Glomerular visceral epithelial cell (primary cell): ENCODE measurements at regions not wholly inside any gene's neighbourhood (a gene's known extent, or its start where the extent isn't known, plus 50 kb on each side); places are given as distances from the start of the nearest gene placed in this dataset.
"Not testable (repeated sequence)": the region's sequence is repeated elsewhere in the genome, so short reads cannot be mapped to it uniquely, and the experiment has no call there.

Experiments used
- DNase-seq: peaks from one replicate; pipeline ENCODE4 v3.0.0-alpha.2; 2016; ENCODE audit errors: extremely low spot score

- DNase-seq = no peak
Observed at GRCh38 chr9:89837934-89838310, 233.1 kb downstream of the GADD45G start.

DNA sequence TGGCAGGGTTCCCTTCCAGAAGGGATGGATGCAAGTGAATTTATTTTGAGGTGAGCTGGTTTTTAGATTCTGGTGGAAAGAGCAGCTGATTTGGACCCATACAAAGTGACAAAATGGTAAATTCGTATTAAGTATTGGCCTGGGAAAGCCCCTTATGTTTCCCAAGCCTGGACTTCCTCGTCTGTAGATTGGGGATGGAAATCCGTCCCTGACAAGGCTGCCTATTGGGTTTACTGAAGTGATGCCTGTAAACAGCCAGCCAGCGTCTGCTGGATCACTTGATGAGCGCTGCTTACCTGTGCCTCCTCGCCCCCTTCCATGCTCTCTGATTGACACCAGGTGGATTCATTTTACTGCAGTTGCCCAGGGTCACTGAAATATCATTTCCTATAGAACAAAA lies 233.8 kb downstream of the GADD45G start:
- DNase-seq = no peak

DNA sequence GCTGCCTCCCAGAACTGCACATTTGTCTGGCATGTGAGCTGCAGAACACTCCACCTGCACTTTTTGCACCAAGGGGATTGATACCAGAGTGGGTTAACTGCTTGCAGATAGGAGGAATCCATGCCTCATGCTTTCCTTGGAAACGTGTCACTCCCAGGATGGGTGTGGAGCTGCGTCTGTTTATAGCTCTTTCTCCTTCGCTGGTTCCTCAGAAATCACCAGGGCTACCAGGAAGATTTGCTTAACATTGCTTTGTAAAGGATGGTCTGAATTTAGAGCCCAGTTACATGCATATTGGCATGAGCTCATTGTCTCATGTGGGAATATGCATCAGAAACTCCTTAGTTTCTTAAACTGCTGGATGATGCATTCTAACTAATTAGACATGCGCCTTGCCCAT lies 234.6 kb downstream of the GADD45G start:
- DNase-seq = no peak

DNA sequence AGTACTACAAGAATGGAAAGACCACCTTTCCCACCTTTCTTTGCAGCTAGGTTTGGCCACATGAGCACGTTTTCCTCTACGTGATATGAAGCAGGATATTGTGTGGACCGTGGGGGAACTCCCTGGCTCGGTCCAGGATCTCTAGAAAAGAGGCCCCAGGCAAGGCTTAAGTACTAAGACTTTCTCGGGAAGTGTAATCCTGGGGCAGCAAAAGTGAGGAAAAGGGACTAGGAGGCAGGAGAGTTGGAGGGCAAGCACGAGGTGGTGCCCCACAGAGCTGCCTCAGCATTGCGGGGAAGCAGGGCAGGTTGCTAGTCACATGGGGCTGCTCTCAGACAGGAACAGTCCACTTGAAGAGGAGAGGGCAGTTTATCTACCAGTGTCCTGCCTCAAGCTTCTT lies 235.1 kb downstream of the GADD45G start:
- DNase-seq = no peak

DNA sequence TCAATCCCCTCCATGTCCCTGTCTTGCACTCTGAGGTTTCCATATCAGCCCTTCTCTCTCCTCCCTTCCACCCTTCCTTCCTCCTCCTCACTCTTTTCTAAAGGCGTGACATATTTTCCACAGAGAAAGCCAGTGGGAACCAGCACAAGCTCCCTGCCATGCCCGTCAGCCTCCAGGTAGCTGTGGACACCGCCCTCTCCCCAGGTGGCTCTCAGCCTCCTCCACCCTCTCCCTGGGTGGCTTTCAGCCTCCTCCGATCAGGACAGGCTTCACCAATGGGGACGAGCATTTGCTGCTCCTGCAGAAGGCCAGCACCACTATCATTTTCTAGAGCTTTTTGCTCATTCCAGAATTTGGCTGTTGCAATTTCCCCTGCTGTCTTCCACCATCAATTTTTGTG lies 236.6 kb downstream of the GADD45G start:
- DNase-seq = no peak

GRCh38 chr9:89842267-89842768 lies 237.5 kb downstream of the GADD45G start:
- DNase-seq = no peak

DNA sequence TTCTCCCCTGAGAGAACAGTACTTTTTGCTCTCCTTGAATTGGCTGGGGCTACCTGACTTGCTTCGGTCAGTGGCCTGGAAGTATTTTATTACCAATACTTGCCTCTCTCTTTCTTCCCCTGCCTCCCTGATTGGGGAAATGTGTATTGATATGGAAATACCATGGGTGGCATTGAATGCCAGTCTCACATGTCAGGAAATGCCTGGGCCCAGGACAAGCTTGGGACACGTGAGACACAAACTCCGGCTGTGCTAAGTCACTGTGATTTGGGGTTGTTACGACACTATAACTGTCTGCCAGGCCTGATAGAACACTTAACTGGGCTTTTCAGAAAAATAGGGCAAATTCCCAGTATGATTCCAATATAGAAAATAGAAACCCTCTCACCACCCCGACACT lies 238.3 kb downstream of the GADD45G start:
- no peak for DNase-seq

GRCh38 chr9:89843591-89843990 lies 238.8 kb downstream of the GADD45G start:
- DNase-seq = no peak

DNA sequence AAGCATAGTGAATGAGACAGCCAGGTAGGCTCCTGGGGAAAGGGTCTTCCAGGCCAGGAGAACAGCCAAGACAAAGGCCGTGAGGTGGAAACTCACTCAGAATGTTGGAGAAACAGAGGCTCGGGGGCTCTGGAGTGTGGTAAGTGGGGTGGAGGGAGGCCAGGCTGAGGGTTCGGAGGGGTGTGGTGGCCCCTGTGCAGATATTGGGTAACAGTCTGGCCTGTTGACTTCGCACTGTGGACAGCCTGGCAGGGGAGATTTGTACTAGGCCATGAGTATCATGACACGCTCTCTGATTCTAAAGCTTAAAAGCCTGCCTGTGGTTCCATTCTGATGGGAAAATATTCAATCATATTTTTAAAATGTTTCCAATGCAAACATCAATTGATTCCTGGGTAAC lies 239.3 kb downstream of the GADD45G start:
- DNase-seq = no peak

DNA sequence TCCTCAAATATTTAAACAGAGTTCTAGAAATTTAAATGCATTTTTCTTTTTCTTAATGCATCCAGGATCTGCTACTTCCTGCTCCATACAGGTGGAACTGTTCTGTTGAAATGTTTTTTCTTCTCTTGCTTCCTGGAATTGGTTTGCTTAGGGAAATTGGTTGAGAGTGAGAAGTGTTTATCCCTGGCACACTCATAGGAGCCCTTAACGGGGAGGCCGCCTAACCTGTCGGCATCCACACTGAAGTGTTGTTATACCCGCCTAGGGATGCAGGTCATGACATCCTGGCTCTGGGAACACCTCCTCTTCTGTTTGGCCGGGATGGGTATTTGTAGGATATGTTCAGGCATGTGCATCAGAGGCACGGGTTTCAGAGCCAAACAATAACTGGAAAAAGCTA lies 239.7 kb downstream of the GADD45G start:
- DNase-seq = no peak

DNA sequence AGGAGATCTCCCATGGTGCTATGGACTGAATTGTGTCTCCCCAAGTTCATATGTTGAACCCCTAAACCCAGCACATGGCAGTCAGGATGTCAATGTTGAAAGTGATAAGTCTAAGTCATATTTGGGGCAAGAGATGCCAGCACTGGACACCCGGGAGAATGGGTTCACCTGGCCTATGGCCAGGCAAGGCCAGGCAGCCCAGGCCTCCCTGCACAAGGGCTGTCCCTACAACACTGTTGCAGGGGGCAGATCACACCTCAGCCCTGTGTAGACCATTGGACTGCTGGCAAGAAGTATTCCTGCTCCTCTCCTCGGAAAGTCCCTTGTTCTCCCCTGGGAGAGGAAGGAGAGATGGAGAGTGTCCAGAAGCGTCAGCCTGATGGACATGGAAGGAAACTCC lies 240.5 kb downstream of the GADD45G start:
- no peak for DNase-seq

- no peak for DNase-seq
Observed at GRCh38 chr9:89845862-89846261, 241.1 kb downstream of the GADD45G start.

DNA sequence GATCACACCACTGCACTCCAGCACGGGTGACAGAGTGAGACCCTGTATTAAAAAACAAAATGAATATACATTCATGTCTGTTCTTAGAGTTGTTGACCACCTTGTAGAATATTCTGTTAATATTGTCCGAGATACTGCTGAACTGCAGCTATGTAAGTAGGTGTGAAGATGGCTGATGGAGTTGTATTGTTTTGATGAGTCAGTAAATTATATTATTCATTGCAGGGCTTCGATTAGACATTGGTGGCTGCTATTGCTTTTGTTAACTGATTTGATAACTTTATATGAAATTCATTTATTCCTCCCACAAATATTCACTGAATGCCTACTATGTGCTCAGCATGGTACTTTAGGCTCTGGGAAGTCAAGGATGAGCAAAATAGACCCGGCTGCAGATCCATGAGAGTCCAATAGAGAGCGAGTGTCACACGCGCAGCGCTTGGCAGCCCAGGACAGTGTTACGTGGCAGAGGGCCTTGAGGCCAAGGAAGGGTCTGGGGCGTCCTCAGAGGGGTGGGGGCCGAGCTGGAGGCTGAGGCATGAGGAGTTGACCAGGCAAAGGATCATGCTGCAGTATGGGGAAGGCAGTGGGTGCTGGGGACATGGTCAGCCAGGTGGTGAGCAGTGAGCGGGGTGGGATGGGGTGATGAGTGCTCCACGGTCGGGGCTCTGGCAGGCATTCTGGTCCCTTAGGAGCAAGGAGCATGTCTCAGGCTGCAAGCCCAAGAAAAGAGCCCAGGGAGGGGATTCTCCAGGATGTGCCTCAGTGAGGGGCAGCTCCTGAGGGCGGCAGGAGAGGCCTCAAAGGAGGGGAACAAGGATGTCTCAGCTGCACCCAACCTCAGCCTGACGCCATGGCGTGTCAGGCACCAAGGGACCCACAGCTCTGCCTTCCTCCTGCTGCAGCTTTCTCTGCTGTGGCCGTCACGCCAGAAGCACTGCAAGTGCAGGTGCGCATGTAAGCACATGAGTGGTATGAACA lies 243.5 kb downstream of the GADD45G start:
- no peak for DNase-seq

- DNase-seq = no peak
Observed at GRCh38 chr9:89849096-89849495, 244.3 kb downstream of the GADD45G start.

DNA sequence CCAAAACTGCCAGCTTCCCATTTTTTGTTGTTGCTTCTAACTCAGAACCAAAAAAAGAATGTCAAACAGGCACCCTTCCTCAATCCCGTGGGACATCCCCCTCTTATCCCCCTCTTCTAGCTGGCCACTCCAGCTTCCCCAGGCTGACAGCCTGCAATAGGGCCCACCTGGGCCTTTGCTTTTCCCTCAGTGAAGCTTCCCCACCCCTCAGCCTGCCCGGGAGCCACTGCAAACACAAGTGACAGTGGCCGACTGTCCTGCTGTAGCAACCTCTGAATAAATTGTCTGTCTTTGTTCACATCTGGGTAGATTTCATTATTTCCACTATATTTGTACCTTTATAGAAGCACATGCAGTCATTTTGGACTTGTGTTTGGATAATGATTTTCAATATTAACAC lies 245.3 kb downstream of the GADD45G start:
- no peak for DNase-seq

DNA sequence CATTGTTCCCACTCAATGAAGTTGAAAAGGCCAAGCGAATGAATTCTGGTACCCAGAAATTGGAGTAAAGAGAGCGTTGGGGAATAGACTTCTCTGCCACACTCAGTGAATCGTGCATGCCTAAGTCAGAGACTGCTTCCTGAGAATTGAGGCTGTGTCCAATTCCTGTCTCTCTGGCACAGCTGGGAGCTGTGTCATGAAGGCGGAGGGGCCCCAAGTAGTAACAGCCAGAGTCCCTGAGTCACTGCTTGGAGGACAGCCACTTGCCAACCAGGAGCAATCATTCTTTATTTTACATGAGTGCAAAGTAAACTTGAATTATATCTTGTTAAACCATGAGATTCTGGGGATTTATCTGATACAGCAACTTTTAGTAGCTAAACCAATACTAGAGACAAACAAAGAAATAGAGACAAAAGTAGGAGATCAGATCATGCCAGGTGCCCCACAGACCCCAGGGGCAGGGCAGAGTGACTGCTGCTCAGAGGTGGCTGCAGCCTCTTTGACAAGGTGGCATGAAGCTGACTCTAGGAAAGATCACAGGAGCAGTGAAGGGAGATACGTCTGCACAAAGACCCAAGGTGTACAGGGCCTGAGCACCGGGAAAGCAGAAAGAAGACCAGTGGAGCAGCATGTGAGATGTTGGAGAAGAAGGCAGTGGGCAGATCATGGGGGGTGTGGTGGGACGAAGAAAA lies 246.0 kb downstream of the GADD45G start:
- no peak for DNase-seq

DNA sequence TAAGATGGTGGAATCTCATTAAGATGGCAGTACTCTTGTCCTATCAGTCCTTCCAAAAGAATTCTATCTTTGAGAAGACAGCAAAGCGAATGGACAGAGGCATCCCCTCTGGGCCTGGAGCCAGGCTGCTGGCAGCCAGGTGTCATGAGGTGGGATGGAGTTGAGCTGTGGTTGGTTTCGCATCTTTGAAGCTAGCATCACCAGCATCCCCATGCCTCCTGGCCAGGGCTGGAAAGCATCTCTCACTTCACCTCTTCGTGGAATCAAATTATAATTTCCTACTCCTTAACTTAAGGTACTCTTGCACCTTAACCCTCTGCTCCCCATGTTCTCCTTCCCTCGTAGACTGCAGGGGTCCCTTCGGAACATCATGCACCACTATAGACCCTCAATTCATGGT lies 248.3 kb downstream of the GADD45G start:
- DNase-seq = no peak

DNA sequence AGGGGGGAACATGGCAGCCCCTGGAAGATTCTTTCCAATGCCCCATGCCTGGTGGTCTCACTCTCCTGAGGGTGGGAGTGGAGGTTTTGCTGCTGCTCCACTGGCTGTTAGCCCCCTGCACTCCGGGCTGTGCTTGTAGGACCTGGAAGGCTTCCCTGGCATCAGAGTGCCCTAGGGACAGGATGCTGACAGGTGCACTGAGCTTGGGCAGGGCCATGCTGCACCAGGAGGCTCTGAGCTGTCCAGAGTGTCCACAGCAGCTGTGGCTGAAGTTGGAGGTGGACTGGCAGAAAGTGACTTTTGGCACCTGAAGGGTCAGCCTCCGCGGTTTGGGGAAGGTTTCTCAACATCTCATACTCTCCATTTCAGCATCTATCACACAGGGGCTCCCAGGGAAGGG lies 249.1 kb downstream of the GADD45G start:
- DNase-seq = no peak

- no peak for DNase-seq
Observed at GRCh38 chr9:89854715-89855475, 250.1 kb downstream of the GADD45G start.

- not testable (repeated sequence) for DNase-seq
Observed at GRCh38 chr9:89856296-89856695, 251.5 kb downstream of the GADD45G start.

DNA sequence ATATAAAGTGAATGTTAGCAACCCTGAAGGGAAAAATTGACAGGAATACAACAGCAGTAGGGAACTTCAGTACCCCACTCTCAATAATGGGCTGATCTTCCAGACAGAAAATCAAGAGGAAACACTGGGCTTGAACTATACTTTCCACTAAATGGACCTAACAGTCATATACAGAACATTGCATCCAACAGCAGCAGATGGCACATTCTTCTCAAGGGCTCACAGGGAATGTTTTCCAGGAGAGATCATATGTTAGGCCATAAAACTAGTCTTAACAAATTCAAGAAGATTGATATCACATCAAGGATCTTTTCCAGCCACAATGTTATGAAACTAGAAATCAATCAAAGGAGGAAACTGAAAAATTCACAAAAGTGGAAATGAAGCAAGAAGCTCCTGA lies 252.1 kb downstream of the GADD45G start:
- DNase-seq = not testable (repeated sequence)

DNA sequence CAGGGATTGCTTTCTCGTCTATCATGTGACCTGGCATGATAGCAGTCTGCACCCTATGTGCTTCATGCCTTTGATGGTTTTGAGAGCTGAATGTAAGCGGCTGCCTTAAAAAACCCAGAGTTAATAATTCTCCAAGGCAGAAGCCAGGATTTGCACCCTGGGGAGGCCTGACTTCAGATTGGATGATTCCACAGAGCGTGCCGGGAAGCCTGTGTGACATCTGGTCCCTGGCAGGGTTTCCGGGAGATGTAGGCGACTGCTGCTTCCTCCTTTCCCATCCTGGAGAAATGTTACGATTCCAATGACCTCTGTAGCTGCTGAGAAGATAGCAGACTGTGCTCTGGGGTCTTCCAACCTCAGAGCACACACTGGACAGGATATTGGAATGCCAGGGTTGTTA lies 255.0 kb downstream of the GADD45G start:
- DNase-seq = not testable (repeated sequence)
